ENCODE measurements at regions not wholly inside any gene's neighbourhood (a gene's known extent, or its start where the extent isn't known, plus 50 kb on each side); places are given as distances from the start of the nearest gene placed in this dataset.
"Not testable (repeated sequence)": the region's sequence is repeated elsewhere in the genome, so short reads cannot be mapped to it uniquely, and the experiment has no call there.

DNA sequence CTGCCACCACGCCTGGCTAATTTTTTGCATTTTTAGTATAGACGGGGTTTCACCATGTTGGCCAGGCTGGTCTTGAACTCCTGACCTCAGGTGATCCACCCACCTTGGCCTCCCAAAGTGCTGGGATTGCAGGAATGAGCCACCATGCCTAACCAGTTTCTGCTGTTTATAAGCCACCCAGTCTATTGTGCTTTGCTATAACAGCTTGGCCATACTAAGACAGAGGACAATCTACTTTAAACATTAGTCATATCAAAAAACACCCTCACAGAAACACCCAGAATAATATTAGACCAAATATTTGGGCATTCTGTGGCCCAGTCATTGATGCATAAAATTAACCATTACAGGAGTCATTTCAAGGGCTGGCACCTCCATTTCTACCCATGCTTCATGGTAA is 193.2 kb downstream of the NUFIP1 start:
- TF ChIP-seq CTCF (conservative IDR thresholded peaks at IDR 0.05); ZFX (IDR thresholded peaks at IDR 0.05): not testable (repeated sequence)
